GM21717 (cell line): ENCODE measurements at regions not wholly inside any gene's neighbourhood (a gene's known extent, or its start where the extent isn't known, plus 50 kb on each side); places are given as distances from the start of the nearest gene placed in this dataset.
A peak's percentile ranks its signal among the peaks of the same experiment; 100 is the strongest.

Experiments used
- ATAC-seq: cut with Tn5 transposase; IDR thresholded peaks from one replicate; pipeline ENCODE4 v1.9.1; 2021; ENCODE audit warnings: mild to moderate bottlenecking, moderate library complexity; ENCODE audit not compliant: unreplicated experiment

DNA sequence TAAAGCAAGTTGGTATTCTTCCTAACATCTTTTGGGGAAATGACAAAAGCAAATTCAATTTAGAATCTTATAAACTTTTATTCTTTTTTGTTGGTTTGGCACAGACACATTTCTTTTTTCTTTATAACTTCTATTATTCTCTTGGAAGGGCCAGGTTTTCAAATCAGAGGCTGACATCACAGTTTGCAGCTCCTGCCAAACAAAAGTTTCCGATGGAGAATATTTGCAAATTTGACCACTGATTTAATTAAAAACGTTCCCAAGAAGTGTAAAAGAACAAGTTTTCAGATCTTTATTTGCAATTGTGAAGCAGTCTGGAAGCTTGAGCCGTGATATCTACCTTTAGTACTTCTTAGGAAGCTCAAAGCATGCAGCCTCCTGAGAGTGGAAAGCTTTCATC is 53.8 kb upstream of the CD83 start:
- no peak for ATAC-seq

DNA sequence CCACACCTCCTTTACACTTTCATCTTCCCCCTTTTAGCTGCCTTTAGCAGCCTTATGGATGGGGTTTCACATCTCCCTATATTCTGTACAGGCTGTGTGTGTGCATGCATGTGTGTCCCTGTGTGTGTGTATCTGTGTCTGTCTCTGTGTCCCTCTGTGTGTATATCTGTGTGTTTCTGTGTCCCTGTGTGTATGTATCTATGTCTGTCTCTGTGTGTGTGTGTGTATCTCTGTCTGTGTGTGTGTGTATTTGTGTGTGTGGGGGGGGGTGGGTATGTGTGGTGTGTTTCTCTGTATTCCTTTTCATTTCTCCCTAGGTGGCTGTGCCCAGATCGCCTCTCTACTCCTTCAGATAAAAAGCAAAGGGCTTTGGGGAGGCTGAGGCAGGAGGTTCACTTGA is 52.2 kb upstream of the CD83 start:
- ATAC-seq, result no peak

DNA sequence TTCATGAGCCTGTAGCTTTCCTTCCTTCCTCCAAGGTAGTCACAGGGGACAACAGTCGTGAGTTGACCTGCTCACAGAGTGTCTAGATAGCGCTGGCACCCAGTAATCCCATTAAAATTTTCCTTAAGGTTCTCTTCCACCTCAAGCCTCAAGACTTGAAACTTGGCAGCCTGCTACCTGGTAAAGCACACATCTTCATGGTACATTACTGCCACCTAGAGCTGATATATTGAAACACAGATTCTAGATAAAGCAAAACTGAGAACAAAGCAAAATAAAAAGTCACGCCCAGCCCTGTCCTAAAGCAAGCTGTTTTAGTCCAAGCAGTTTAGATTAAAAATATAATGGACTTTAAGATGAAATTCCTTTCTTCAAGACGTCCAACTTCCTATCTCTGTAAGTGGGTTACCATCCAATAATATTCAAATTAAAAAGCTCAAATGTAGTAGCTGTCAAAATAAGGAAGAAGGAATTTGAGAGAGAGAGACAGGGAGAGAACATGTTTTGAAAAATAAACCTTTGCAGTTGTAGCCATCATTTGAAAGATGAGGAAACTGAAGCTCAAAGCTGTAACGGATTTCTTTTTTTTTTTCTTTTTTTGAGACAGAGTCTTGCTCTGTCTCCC is 50.7 kb upstream of the CD83 start:
- peak; percentile 49 for ATAC-seq

DNA sequence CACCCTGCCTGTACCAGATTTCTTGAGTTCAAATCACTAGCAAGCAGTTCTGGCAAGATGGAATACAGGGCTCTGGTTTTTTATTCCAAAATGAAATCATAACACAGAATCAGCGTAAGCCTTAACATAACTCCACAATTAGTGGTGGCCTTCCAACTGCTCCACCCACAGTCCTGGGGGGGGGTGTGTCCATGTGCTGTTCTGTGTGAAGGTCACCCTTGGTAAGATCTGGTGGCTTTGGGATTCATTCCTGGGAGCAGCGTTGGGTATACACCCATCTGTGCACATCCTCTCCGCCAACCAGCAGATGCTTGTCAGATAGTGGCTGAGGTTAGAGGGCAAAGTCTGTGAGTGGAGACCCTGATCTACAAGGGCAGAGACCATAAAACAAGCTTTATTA is 49.9 kb upstream of the CD83 start:
- ATAC-seq, result no peak
